GM13977 (cell line): ENCODE measurements at regions not wholly inside any gene's neighbourhood (a gene's known extent, or its start where the extent isn't known, plus 50 kb on each side); places are given as distances from the start of the nearest gene placed in this dataset.

ENCODE experiments used
- DNase-seq: peaks from one replicate; pipeline ENCODE4 v3.0.0; 2012; ENCODE audit warnings: low spot score
- CTCF ChIP-seq: IDR thresholded peaks from 2 replicates; pipeline ENCODE4 v1.5.1; 2012; ENCODE audit warnings: mild to moderate bottlenecking, control low read depth; ENCODE audit not compliant: insufficient read depth; ENCODE audit errors: extremely low read depth, missing control alignments
- in situ Hi-C: fragments of 300-500 bp; cut with MboI; formaldehyde crosslinking; loops from one replicate; pipeline ENCODE4 v1.12.0; 2022; ENCODE audit warnings: low sequenced_read_pairs, low pct_unique_long_range_greater_than_20kb, mixed read lengths, inconsistent platforms; ENCODE audit not compliant: unreplicated experiment

- no peak for DNase-seq
- no peak for TF ChIP-seq CTCF
- in situ Hi-C loops = loop anchor here (25.0 kb wide), 2 partner anchors 438 to 613 kb away; no protein-coding TSS in a partner anchor
Measured at GRCh38 chr11:131074573-131074972, 158.3 kb upstream of the SNX19 start.

DNA sequence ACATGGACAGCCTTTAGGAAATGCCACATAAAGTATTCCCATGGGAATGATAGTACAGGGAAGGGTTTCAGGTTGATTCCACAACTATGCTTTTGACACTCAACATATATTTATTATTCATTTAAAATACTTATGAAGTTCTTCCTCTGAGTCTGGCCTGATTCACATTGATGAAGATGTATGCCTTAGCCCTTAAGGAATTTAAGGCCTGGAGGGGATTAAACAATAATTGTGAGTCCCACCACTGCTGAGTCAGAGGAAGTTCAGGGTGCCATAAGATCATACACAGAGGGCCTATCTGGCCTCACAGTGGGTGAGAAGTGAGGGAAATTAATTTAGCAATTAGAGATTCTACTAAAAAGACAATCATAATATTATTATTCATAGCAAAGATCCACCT lies 161.1 kb upstream of the SNX19 start:
- TF ChIP-seq CTCF = no peak
- in situ Hi-C loops = no loop called here
- no peak for DNase-seq

- no peak for DNase-seq
- in situ Hi-C loops = no loop called here
- no peak for TF ChIP-seq CTCF
Measured at GRCh38 chr11:131079036-131079435, 162.8 kb upstream of the SNX19 start.

DNA sequence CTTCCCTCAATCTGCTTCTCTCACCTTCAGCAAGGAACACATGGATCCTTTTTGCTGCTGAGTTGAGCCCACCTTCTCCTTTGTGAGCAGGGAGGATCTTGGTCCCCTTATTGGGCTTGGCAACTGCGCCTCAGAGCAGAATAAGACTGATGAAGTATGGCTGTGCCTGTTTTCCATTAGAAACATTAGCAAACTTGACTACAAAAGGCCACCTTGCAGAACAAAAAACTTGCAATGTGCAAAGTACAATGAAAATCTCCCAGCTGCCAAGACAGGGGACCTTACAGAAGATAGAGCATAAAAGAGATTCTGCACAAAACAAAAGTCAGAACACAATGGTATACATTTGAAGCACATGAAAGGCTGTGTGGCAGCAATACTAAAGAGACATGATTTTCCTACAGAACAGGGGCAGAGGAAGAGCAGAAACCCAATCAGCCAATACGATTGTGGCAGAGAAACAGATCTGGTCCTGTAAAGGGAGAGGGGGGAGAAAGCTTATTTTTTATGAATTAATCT lies 173.5 kb upstream of the SNX19 start:
- in situ Hi-C loops = no loop called here
- DNase-seq = no peak
- TF ChIP-seq CTCF = no peak

DNA sequence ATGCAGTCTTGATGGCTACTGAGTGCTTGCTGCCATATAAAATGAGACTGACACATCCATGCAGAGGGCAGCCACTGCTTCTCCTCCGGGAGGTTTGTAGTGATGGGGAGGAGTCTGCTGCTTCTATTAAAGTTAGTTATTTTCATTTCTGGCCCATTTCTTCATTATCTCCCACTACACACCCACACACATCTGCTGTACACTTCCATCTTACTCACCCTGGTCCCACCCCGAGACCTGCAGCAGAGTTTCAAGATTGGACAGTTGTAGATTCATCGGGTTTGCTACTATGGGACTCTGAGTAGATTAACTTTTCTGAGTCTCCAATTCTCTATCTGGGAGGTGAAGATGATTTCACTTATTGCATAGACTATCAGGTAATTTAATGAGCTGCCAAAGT lies 176.2 kb upstream of the SNX19 start:
- TF ChIP-seq CTCF = no peak
- in situ Hi-C loops = no loop called here
- no peak for DNase-seq

GRCh38 chr11:131094827-131095226 lies 178.5 kb upstream of the SNX19 start:
- no peak for DNase-seq
- no peak for TF ChIP-seq CTCF
- in situ Hi-C loops = no loop called here
